Sigmoid colon (tissue), 4 donors: ENCODE measurements at regions not wholly inside any gene's neighbourhood (a gene's known extent, or its start where the extent isn't known, plus 50 kb on each side); places are given as distances from the start of the nearest gene placed in this dataset.
"Not testable (repeated sequence)": the region's sequence is repeated elsewhere in the genome, so short reads cannot be mapped to it uniquely, and the experiment has no call there.

Experiments
- POLR2A ChIP-seq, 2 donors: fragments of 450-650 bp; IDR thresholded peaks; one replicate each; pipeline ENCODE4 v1.6.1; 2016; ENCODE audit warnings: antibody characterized with exemption in 2 of 2, mild to moderate bottlenecking in 2 of 2, moderate library complexity in 2 of 2
- POLR2AphosphoS5 ChIP-seq, 4 donors: sonication (generic); formaldehyde crosslinking; IDR thresholded peaks; one replicate each; pipeline ENCODE4 v1.6.1; 2017; ENCODE audit warnings: antibody characterized with exemption in 4 of 4
- TF ChIP-seq, protein P1 (sequence below), 4 experiments: fragments of 450-650 bp in 3 of 4; fragments of 200-600 bp in 1 of 4; IDR thresholded peaks; one replicate each; pipeline ENCODE4 v1.5.1; 2016 to 2019; ENCODE audit warnings: antibody characterized with exemption in 4 of 4, mild to moderate bottlenecking in 3 of 4, moderate library complexity in 2 of 4

DNA sequence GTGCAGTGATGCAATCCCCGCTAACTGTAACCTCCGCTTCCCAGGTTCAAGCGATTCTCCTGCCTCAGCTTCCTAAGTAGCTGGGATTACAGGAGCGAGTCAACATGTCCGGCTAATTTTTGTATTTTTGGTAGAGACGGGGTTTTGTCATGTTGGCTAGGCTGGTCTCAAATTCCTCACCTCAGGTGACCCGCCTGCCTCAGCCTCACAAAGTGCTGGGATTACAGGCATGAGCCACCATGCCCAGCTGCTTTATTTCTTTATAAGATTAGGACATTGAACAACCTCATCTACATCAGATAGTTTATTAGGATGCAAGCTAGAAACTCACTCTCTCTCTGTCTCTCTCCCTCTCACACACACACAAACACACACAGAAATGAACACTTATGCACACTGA, 1102.5 kb downstream of the TAF11L14 start:
- TF ChIP-seq POLR2A, POLR2AphosphoS5 (IDR thresholded peaks at IDR 0.05): not testable (repeated sequence)
- TF ChIP-seq, protein P1, sequence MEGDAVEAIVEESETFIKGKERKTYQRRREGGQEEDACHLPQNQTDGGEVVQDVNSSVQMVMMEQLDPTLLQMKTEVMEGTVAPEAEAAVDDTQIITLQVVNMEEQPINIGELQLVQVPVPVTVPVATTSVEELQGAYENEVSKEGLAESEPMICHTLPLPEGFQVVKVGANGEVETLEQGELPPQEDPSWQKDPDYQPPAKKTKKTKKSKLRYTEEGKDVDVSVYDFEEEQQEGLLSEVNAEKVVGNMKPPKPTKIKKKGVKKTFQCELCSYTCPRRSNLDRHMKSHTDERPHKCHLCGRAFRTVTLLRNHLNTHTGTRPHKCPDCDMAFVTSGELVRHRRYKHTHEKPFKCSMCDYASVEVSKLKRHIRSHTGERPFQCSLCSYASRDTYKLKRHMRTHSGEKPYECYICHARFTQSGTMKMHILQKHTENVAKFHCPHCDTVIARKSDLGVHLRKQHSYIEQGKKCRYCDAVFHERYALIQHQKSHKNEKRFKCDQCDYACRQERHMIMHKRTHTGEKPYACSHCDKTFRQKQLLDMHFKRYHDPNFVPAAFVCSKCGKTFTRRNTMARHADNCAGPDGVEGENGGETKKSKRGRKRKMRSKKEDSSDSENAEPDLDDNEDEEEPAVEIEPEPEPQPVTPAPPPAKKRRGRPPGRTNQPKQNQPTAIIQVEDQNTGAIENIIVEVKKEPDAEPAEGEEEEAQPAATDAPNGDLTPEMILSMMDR (IDR thresholded peaks at IDR 0.05): not testable (repeated sequence)
